ENCODE measurements at regions not wholly inside any gene's neighbourhood (a gene's known extent, or its start where the extent isn't known, plus 50 kb on each side); places are given as distances from the start of the nearest gene placed in this dataset.
"Not testable (repeated sequence)": the region's sequence is repeated elsewhere in the genome, so short reads cannot be mapped to it uniquely, and the experiment has no call there.

DNA sequence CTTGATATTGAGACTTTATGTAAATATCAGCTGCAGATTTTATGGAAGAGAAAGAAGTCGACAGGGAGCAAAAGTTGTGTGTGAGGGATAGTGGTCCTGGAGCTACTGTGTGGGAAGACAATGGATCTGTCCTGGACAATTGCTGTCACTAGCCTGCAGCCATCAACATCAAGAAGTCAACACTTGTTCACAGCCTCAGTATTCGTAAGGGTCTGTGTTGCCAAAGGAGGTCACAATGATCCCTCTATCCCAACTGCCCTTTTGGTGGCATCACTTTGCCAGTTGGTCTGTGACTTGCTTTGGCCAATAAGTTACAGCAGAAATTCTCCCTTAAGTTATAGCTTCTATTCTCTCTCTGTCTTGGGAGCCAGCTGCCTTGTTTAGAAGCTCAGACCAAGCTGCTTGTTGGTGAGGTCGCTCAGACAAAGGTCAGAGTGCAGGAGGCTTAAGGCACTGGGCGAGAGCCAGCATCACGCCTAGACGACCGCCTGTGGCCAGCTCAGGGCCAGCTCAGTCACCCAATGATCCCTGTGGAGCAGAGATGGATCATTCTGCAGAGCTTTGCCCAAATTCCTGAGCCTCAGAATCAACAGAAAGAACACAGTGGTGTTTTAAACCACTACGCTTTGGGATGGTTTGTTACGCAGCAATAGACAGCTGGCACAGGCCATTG, 134.9 kb downstream of the RHOU start:
- no peak for DNase-seq

GRCh38 chr1:228871314-228872061, 136.2 kb downstream of the RHOU start:
- DNase-seq, result no peak

DNA sequence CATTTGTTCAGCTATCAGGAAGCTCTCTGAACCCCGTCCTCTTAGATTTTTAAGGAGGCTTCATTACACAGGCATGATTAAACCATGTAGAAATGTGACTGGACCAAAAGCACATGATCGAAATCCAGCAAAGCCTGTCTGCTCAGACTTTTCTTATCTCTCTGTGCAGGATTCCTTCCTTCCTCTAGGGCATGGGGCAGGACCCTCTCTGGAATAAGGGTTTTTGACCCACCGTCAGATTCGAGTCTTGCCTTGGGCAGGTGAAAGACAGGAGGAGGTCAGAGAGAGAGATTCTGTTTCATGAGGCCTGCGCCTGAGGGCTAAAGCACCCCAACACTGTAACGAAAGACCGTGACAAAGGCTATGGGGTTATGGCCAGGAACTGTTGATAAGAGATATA, 136.8 kb downstream of the RHOU start:
- no peak for DNase-seq

DNA sequence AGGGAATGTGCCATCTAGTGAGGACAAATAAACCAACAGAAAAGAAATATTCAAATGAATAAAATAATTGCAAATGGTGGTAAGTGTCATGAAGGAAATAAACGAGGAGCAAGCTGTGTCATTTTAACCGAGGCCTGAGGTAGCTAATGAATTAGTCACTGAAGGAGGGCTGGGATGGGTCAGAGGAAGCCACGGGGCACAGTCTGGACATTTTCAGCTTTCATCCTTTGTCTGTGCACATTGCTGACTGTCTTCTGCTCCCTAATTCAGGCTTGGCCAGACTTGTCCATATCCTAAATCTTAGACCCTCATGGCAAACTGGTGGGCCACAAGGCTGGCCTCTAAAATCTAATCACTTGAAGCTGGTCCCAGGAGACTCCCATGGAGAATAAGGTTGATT, 138.4 kb downstream of the RHOU start:
- no peak for DNase-seq

GRCh38 chr1:228875741-228876140, 140.5 kb downstream of the RHOU start:
- DNase-seq, result no peak

GRCh38 chr1:228876187-228876586, 140.9 kb downstream of the RHOU start:
- DNase-seq, result no peak

GRCh38 chr1:228879164-228879563, 143.9 kb downstream of the RHOU start:
- no peak for DNase-seq

- DNase-seq, result no peak
Observed at GRCh38 chr1:228882041-228882770, 146.9 kb downstream of the RHOU start.

DNA sequence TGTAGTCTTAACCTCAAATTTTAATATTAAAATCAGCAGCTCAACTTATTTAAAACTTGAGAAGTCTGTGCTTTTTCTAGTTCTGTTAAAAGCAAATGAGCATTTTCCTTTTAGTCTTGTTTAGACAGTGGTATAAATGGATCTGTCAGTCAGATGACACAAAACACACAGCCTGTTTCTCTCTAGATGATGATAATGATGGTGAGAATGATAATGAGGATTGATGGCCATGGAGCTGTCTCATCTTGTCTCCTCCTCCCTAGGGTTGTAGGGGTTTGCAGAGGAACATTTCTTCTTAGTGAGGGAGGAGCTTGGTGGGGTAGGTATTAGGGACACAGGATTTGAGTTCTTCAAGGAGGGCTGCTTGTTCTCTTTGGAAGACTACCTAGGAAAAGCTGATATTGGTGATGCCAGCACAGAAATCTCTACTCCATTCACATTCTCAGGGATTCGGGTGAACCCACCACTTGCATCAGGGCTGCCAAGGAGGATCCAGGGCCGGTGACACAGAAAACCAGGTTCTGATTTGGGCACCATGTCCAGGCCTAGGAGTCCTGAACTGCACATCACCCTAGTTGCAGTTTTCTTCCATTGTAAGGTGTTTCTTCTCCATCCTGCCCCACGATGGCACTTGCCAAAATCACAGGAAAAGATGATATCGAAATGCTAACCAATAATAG, 147.6 kb downstream of the RHOU start:
- DNase-seq, result no peak

GRCh38 chr1:228883535-228883934, 148.3 kb downstream of the RHOU start:
- no peak for DNase-seq

- no peak for DNase-seq
Observed at GRCh38 chr1:228884196-228884595, 148.9 kb downstream of the RHOU start.

DNA sequence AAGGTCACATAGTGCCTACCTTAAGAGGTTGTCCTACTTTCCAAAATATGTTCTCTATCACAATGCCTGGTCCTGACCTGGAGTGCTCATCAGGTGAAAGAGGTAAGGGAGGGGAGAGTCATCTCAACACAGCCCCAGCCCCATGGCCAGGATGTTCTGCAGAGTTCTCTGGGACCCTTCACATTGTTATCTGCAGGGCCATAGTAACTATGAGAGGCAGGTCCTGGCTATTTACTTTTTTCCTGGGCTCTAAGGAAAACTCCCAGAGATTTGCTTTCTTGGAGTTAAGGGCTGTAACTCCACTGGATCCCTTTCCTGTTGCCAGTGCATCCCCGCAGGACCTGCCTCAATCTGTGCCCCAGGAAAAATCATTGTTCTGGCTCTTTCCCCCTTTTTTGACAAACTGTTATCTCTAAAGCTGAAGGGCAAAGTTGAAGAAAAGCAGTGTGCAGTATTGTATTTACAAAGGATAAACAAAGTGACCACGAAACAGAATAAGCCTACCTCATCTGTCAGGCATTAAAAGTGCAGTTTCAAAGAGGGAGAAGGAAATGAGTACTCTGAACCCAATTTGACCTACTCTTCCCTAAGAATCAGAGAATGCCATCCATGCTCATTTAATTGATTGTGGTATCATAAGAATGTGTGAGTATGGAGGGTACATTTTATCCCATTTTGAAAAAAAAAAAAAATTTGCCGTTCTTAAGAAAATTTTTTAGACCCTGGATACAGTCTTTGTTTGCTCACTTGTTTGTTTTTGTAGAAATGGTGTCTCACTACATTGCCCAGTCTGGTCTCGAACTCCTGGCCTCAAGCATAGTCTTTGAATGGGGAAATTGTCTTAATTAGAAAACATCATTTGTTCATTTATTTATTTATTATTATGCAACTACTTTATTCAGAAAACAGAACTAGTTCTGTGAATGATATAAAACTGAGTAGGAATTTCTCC, 149.6 kb downstream of the RHOU start:
- no peak for DNase-seq

DNA sequence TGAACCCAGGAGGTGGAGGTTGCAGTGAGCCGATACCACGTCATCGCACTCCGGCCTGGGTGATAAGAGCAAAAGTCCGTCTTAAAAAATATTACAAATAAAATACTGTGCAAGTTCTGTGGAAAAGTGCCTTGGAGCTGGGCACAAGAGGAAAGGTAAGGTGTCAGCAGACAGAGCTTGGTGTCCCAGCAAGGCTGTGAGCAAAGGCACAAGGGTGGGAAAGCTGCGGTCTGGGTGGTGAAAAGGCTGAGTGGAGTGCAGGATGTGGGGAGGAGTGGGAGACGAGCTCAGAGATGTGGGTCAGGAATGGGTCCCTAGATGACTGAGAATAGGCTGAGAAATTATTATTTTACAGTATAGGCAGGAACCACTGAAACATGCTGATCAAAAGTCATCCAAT, 150.6 kb downstream of the RHOU start:
- no peak for DNase-seq

DNA sequence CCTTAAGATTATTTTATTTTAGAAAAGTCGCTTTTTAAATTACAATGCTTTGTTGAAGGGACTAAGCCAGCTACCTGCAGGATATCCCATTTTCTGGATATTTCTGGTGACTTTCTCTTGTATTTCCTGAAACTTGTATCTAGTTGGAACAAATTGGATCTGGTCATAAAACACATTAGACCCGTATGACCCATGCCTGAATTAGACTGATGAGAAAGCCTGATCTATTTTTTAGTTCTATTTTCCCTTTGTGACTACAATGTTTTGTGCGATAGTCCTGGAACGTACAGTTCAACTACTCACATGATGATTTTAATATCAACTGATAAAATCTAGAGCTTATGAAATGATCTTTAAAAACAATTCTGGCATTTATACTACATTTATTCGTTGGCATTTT, 151.8 kb downstream of the RHOU start:
- no peak for DNase-seq

- DNase-seq, result no peak
Observed at GRCh38 chr1:228887960-228888359, 152.7 kb downstream of the RHOU start.

DNA sequence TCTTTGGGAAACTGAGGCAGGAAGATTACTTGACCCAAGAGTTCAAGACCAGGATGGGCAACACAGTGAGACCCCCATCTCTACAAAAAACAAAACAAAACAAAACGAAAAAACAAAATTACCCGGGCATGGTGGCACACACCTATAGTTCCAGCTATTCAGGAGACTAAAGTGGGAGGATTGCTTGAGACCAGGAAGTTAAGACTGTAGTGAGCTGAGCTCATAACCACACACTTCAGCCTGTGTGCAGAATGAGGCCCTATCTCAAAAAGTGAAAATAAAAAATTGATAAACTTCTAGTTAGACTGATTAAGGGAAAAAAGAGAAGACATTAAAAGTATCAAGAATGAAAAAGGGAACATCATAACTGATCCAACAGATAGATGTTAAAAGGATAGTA, 154.0 kb downstream of the RHOU start:
- DNase-seq, result no peak

DNA sequence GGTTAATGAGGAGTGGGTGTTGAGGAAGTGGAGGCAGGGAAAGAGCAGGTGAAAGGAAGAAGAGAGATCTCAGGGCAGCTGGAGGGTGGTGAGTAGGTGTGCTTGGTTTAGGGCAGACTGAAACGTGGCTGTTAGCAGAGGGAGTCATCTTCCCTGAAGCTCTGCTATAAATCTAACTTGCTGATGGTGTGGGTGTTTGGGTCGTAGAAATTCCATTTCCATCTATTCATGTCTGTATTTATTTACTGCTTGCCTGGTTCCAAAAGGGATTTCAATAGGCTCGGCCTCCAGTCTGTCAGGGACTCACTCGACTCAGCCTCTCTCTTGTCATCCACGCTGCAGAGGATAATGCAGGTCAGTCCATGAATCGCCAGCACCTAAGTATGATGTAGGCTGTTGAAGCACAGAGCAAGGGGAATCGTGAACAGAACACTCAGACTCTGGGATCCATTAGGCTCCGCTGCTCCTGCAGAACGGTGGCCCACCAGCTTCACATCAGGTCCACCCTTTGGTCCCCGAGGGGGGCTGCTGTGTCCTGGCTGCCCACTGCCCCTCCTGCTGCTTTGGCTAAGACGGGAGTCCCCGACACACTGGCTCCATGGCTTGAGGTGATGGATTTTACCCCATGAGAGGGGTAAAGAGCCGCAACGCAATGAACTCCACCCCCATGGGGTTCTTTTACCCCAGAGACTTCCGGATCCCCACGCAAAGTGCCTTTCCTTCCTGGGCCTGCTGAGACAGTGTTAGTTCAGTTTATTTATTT, 156.2 kb downstream of the RHOU start:
- DNase-seq, result no peak

DNA sequence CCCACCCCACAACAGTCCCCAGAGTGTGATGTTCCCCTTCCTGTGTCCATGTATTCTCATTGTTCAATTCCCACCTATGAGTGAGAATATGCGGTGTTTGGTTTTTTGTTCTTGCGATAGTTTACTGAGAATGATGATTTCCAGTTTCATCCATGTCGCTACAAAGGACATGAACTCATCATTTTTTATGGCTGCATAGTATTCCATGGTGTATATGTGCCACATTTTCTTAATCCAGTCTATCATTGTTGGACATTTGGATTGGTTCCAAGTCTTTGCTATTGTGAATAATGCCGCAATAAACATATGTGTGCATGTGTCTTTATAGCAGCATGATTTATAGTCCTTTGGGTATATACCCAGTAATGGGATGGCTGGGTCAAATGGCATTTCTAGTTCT, 156.9 kb downstream of the RHOU start:
- DNase-seq, result not testable (repeated sequence)

- no peak for DNase-seq
Observed at GRCh38 chr1:228894442-228894989, 159.2 kb downstream of the RHOU start.

- DNase-seq, result no peak
Observed at GRCh38 chr1:228897901-228898300, 162.6 kb downstream of the RHOU start.

- no peak for DNase-seq
Observed at GRCh38 chr1:228898582-228898992, 163.3 kb downstream of the RHOU start.
